ENCODE measurements at regions not wholly inside any gene's neighbourhood (a gene's known extent, or its start where the extent isn't known, plus 50 kb on each side); places are given as distances from the start of the nearest gene placed in this dataset.

DNA sequence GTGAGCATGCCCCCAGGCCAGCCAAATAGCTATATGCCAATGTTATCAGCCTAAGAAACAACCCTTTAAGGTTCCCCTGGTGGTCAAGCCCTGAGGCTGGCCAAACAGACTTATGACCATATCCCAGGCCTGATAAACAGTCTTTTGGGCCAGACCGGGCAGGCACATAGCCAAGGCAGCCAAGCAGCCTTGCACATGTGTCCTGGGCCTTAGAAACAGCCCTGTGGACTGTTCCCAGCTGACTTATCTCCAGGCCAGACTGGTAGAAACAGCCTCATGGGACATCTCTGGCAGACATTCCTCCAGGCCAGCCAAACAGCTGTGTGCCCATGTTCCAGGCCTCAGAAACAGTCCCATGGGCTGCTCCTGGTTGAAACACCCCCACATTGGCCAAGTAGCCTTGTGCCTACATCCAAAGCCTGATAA is 295.0 kb upstream of the MGAT4C start:
- DNase-seq: no peak
- ATAC-seq: no peak
- intact Hi-C loops (cut with DNase I, micrococcal nuclease): no loop called here

DNA sequence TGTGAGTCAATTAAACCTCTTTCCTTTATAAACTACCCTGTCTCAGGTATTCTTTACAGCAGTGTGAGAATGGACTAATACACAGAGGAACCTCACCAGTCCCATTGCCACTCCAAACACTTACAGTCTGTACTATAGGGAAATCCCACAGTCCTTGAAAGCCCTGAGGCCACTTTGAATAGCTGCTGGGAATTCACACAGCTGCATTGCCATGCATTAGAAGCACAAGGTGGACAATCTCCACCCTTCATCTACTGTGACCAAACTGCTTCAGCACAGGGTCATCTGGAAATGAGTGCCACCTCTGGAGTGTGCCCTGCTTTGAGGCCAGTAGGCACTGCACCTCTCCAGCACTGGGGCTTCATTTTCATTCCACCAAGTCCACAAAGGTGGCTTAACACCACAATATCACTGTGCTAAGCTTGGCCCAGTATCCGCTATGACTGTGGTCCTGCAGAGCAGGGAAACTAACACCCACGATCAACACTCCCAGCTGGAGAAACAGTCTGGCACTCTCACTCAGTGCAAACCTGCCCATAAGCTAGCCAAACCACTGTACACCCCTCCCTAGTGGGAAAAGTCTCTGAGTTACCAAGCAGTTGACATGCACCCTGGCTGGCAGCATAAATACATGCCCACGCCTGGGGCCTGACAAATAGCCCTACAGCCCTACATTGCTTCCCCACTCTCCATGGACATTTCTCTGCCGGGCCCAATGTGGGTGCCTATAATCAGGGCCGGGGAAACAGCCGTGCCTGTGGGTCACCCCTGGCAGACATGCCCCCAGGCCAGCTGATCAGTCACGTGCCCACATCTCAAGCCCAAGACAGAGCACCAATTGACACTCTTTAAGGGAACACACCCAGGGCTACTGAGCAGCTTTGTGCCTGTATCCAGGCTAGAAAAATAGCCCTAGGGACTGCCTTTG is 294.3 kb upstream of the MGAT4C start:
- no peak for DNase-seq
- no peak for ATAC-seq

DNA sequence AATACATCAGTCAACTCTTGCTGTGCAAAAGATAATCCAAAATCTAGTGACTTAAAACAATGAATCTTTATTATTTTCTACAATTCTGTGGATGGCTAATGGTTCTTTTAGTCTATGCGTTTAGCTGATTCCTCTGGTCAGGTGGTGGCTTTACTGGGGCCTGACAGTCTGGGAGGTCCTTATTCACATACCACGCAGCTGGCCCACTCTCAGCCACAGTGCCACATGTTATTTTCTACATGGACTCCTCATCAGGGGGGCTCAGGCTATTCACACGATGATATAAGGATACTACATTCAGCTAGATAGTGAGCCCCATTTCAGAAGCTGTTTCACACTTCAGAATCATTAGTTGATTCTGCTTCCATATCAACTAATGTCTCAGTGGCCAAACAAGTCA is 287.5 kb upstream of the MGAT4C start:
- intact Hi-C loops (cut with DNase I, micrococcal nuclease): no loop called here
- no peak for DNase-seq
- no peak for ATAC-seq

More for the DNA sequence above, 294.3 kb upstream of the MGAT4C start:
- intact Hi-C loops (cut with DNase I, micrococcal nuclease): no loop called here

- intact Hi-C loops (cut with DNase I, micrococcal nuclease): no loop called here
- DNase-seq: no peak
- no peak for ATAC-seq
Measured at GRCh38 chr12:86530996-86531655, 274.9 kb upstream of the MGAT4C start.

DNA sequence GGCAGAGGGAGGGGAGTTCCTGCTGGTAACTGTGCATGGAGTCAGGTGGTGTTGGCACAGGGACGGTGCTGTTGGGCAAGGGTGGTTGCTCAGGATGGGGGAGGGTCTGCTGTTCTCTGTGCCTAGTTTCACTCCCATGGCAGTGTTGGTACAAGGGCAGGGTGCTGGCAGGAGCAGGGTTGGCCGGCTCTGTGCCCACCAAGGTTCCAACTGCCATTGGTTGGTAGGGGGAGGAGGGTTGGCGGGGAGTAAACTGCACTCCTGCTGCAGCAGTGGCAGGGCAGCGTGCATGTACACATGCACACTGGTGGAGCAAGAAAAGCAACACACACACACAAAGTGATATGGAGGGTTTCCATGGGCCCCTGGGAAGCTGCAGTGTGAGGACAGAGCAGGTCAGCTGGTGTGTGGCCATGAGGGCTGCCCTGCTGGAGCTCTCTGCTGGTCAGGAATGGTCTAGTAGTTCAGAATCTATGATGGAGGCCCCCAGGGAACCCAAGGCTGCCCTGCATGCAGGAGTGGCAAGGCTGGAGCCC is 269.9 kb upstream of the MGAT4C start:
- no peak for ATAC-seq
- no peak for DNase-seq

GRCh38 chr12:86523844-86524243 is 267.7 kb upstream of the MGAT4C start:
- intact Hi-C loops (cut with DNase I, micrococcal nuclease): no loop called here
- DNase-seq (no peak), ATAC-seq (no peak)

More for the DNA sequence above, 269.9 kb upstream of the MGAT4C start:
- intact Hi-C loops (cut with DNase I, micrococcal nuclease): no loop called here

- no peak for DNase-seq
- ATAC-seq: no peak
- intact Hi-C loops (cut with DNase I, micrococcal nuclease): no loop called here
Measured at GRCh38 chr12:86521870-86522269, 265.7 kb upstream of the MGAT4C start.

DNA sequence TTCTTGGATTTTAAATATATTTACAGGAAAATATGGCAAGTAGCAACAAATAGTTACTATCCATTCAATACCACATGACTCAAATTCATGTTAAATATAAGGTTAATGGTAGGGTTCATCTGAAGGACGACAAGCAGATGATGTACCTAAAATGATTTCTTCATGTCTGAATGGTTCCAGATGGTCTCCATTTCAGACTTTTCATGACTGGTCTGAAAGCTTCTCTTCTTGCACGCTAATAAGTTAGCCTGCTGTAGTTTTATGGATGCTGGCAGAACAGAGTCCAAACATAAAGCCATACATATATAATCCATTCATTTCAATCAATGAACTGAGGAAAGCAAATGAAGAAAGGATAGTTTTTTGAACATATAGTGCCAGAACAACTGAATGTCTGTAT is 257.0 kb upstream of the MGAT4C start:
- ATAC-seq: no peak
- no peak for DNase-seq
- intact Hi-C loops (cut with DNase I, micrococcal nuclease): no loop called here

DNA sequence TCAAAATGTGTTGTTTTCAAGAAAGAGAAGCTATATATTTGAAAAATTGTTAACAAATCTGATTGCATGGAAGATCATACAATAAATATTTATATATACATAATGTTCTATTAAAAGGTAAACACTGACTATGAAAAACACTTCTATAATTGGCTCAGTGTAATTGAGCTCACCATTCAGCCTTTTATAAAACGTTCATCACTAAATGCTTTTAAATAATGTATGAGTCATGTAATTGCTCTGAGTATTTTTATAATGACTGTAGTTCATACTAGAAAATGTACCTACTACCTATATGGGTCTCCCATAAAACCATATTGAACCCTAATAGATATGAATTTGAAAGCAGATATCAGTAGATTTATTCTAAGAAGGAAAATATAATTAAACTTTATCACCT is 240.4 kb upstream of the MGAT4C start:
- ATAC-seq (no peak), DNase-seq (no peak)
- intact Hi-C loops (cut with DNase I, micrococcal nuclease): no loop called here

- intact Hi-C loops (cut with DNase I, micrococcal nuclease): no loop called here
- DNase-seq (no peak), ATAC-seq (no peak)
Measured at GRCh38 chr12:86484473-86484872, 228.3 kb upstream of the MGAT4C start.

DNA sequence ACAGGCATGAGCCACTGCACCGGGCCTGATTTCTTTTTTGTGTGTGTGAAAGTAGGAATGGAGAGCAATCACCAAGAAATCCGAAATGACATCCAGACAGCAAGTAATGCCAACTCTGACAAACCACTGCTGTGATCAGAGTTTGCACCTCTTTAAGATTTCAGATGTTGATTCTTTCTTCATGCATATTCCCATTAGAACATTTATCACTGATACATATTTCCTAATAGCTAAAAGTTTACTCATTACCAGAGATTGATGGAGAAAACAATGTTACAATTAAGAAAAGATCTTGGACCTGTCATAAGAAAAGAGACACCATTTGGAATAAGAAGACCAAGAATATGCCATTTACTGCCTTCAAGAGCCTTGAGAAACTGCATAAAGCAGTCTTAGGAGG is 217.0 kb upstream of the MGAT4C start:
- DNase-seq: no peak
- intact Hi-C loops (cut with DNase I, micrococcal nuclease): no loop called here
- no peak for ATAC-seq

DNA sequence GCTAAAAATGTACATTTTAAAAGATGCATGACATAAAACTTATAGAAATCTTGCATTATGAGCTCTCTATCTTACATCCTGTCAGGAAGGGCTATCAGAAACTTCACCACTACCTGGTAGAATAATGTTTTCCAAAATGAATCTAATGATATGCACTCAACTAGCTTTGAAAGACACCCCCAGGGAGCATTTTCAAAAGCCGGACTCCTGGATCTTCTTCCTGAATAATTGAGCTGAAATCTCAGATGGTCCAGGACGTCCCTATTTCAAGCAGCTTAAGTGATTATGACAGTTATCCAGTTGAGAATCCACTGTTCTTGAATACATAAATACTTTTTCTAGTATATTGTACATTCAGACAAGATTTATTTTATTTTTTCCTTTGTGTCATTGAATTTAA is 200.6 kb upstream of the MGAT4C start:
- no peak for DNase-seq
- intact Hi-C loops (cut with DNase I, micrococcal nuclease): no loop called here
- ATAC-seq: no peak

DNA sequence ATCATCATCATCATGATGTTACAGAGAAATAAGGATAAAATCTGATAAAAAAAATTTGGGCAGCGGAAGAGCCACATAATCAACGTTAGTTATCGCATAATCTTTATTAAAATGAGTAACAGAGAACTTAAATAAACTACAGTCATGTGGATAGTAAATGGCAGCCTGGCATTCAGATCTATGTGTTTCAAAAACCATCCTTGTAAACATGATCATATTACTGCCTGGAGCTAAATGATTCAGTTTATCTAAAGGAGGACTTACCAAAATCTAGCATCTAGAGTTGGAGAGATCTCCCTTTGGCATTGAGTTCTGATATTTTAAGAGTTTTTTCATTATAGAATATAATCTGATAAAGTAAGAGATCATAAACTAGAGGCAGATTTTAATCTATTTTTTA is 200.1 kb upstream of the MGAT4C start:
- DNase-seq (no peak), ATAC-seq (no peak)
- intact Hi-C loops (cut with DNase I, micrococcal nuclease): no loop called here

- ATAC-seq (no peak), DNase-seq (no peak)
- intact Hi-C loops (cut with DNase I, micrococcal nuclease): no loop called here
Measured at GRCh38 chr12:86445356-86445755, 189.2 kb upstream of the MGAT4C start.

DNA sequence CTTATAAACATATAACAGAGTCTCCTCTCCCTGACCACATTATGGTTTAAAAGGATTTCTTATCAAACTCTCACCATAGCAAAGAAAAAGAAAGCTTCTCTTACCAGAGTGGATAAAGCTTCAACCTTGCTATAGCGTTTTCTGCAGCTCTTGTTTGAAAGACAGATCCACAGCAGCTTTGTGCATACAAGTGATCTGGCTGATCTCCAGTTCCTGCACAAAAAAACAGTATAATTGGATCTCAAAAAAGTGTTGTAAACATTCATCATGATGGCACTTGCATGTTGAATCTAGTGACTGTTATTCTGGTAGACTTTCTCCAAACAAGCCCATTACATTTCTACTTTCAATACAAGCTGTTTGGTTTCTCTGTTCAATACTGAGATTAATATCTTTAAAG is 178.9 kb upstream of the MGAT4C start:
- ATAC-seq (no peak), DNase-seq (no peak)
- intact Hi-C loops (cut with DNase I, micrococcal nuclease): no loop called here

- ATAC-seq (no peak), DNase-seq (no peak)
- intact Hi-C loops (cut with DNase I, micrococcal nuclease): no loop called here
Measured at GRCh38 chr12:86429824-86430223, 173.6 kb upstream of the MGAT4C start.

GRCh38 chr12:86421333-86421732 is 165.1 kb upstream of the MGAT4C start:
- DNase-seq (no peak), ATAC-seq (no peak)
- intact Hi-C loops (cut with DNase I, micrococcal nuclease): no loop called here

DNA sequence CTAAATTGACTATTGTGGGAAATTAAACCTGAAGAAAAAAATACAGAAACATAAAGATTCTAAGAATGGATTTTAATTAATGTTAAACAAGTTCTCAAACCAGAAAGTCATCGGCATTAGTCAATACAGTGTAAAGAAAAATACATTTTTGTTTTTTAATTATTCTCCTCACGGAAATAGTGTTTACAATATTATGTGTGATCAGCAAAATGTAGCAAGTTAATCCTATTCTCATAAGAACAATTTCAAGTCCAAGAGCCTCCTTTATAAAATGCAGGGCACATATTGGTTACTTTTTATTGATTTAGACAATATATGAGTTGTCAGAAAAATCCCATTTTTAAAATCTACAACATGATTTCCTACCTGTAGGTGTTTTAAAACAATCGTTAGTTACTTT is 158.0 kb upstream of the MGAT4C start:
- DNase-seq (no peak), ATAC-seq (no peak)
- intact Hi-C loops (cut with DNase I, micrococcal nuclease): no loop called here

- ATAC-seq (no peak), DNase-seq (no peak)
- intact Hi-C loops (cut with DNase I, micrococcal nuclease): no loop called here
Measured at GRCh38 chr12:86411710-86412109, 155.5 kb upstream of the MGAT4C start.

DNA sequence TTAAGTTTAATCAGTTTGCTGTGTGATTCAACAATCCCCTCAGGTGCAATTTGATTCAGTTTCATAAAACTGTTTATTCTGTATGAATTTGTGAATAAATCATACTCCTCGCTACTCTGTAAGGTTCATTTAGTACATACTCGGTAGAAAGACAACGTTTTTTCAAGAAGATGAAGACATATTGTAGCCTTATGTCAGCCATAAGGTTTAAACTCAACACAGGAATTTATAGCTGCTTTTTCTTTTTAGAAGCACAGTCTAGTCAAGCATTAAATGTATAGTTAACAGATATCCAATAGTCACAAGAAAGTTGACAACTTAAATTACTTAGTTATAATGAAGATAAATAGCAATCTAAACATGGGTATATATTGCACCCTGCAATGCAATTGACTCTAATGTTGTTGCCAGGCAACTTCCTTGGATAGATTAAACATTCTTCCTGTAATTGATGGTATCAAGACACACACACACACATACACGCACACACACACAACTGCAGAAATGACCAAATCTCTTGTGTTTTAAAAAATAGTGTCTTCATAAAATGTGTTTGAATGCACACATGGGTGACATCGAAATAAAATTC is 151.5 kb upstream of the MGAT4C start:
- ATAC-seq (no peak), DNase-seq (no peak)
- intact Hi-C loops (cut with DNase I, micrococcal nuclease): no loop called here

Data from left colon (tissue), 2 donors.